SK-N-SH (cell line): ENCODE measurements at regions not wholly inside any gene's neighbourhood (a gene's known extent, or its start where the extent isn't known, plus 50 kb on each side); places are given as distances from the start of the nearest gene placed in this dataset.

Experiments
- CTCF ChIA-PET: fragments of 300-600, 350-600 bp; formaldehyde crosslinking; extraction: SDS; loops from one replicate; lab custom pipeline; 2021; lab: Yijun Ruan, JAX
- POLR2A ChIA-PET: fragments of 350-600 bp; sonication (Branson Sonifier 250); formaldehyde crosslinking; extraction: SDS; loops from one replicate; lab custom pipeline; 2020; ENCODE audit warnings: antibody characterized with exemption, inconsistent platforms; lab: Yijun Ruan, JAX
- DNase-seq: peaks from one replicate; pipeline ENCODE4 v3.0.0; 2012
- H2AFZ ChIP-seq: fragments of 200-600 bp; sonication (generic); 2 replicates; pipeline ENCODE4 v1.8.1; 2016; ENCODE audit warnings: antibody characterized with exemption, mild to moderate bottlenecking, low read depth
- H3F3A ChIP-seq: fragments of 200-600 bp; sonication (generic); replicated peaks from 2 replicates; pipeline ENCODE3; 2016; ENCODE audit warnings: antibody characterized with exemption, mild to moderate bottlenecking; ENCODE audit not compliant: insufficient read depth
- H3K27ac ChIP-seq, 2 experiments: fragments of 200-500 bp in 1 of 2; fragments of 200-600 bp in 1 of 2; sonication (Bioruptor generic) in 1 of 2; sonication (generic), shearing (Covaris generic) in 1 of 2; 2 replicates each; pipeline versions ENCODE4 v1.5.1 to v1.6.1; 2014 to 2016; ENCODE audit warnings: low read depth in 2 of 2, inconsistent platforms in 1 of 2, low read length in 1 of 2, mild to moderate bottlenecking in 1 of 2, mixed read lengths in 1 of 2
- H3K27me3 ChIP-seq: fragments of 200-600 bp; sonication (generic), shearing (Covaris generic); 2 replicates; pipeline ENCODE4 v1.6.1; 2016; ENCODE audit warnings: mixed run types; ENCODE audit not compliant: insufficient read depth
- H3K36me3 ChIP-seq, 2 experiments: fragments of 200-500 bp in 1 of 2; fragments of 200-600 bp in 1 of 2; sonication (Bioruptor generic) in 1 of 2; sonication (generic) in 1 of 2; replicated peaks in 1 of 2; 2 replicates each; pipeline versions ENCODE3 to v1.5.1; 2014 to 2016; ENCODE audit warnings: low read length in 1 of 2, mild to moderate bottlenecking in 1 of 2; ENCODE audit not compliant: insufficient read depth in 2 of 2, control insufficient read depth in 1 of 2
- H3K4me1 ChIP-seq, 2 experiments: fragments of 200-500 bp in 1 of 2; fragments of 200-600 bp in 1 of 2; sonication (Bioruptor generic) in 1 of 2; sonication (generic), shearing (Covaris generic) in 1 of 2; 2 replicates each; pipeline versions ENCODE4 v1.5.1 to v1.6.1; 2014 to 2016; ENCODE audit warnings: low read depth in 1 of 2, low read length in 1 of 2, mixed run types in 1 of 2; ENCODE audit not compliant: insufficient read depth in 2 of 2, control insufficient read depth in 1 of 2
- H3K4me2 ChIP-seq: fragments of 200-600 bp; sonication (generic), shearing (Covaris generic); 2 replicates; pipeline ENCODE4 v1.6.1; 2017; ENCODE audit warnings: mixed run types
- H3K4me3 ChIP-seq, 2 experiments: fragments of 200-500 bp in 1 of 2; fragments of 200-600 bp in 1 of 2; sonication (Bioruptor generic) in 1 of 2; sonication (generic), shearing (Covaris generic) in 1 of 2; 2 replicates each; pipeline versions ENCODE4 v1.5.1 to v1.8.1; 2014 to 2016; ENCODE audit warnings: low read depth in 2 of 2, inconsistent platforms in 1 of 2, low read length in 1 of 2, mild to moderate bottlenecking in 1 of 2, mixed read lengths in 1 of 2, moderate library complexity in 1 of 2
- H3K79me2 ChIP-seq: fragments of 200-600 bp; sonication (generic); 2 replicates; pipeline ENCODE4 v1.8.1; 2017; ENCODE audit warnings: mild to moderate bottlenecking; ENCODE audit not compliant: insufficient read depth
- H3K9ac ChIP-seq: fragments of 200-600 bp; sonication (generic); 2 replicates; pipeline ENCODE4 v1.6.1; 2017; ENCODE audit warnings: mixed run types
- H3K9me2 ChIP-seq: fragments of 200-600 bp; sonication (generic); 2 replicates; pipeline ENCODE4 v1.6.1; 2017; ENCODE audit warnings: mixed run types
- H3K9me3 ChIP-seq: fragments of 200-600 bp; sonication (generic); 2 replicates; pipeline ENCODE4 v1.6.1; 2017; ENCODE audit warnings: mixed run types, mild to moderate bottlenecking, moderate library complexity
- H4K20me1 ChIP-seq: fragments of 200-600 bp; sonication (generic); 2 replicates; pipeline ENCODE4 v1.6.1; 2017; ENCODE audit warnings: mild to moderate bottlenecking, mixed run types; ENCODE audit not compliant: insufficient read depth
- CHD2 ChIP-seq: fragments of 150-350 bp; IDR thresholded peaks from 2 replicates; pipeline ENCODE4 v1.6.1; 2018; ENCODE audit warnings: low read length; ENCODE audit not compliant: partially characterized antibody
- EP300 ChIP-seq, 2 experiments: IDR thresholded peaks; 2 replicates each; pipeline versions ENCODE4 v1.4.0 to v1.6.1; 2012; ENCODE audit warnings: borderline replicate concordance in 1 of 2, low read depth in 1 of 2, low read length in 1 of 2
- EZH2phosphoT487 ChIP-seq: fragments of 200-600 bp; sonication (generic); IDR thresholded peaks from 2 replicates; pipeline ENCODE4 v1.6.1; 2017; ENCODE audit warnings: low read depth, mixed run types, mild to moderate bottlenecking, antibody characterized with exemption, moderate library complexity, borderline replicate concordance
- FOXJ3 ChIP-seq: sonication (generic); formaldehyde crosslinking; IDR thresholded peaks from 2 replicates; pipeline ENCODE4 v1.5.1; 2020; ENCODE audit warnings: mild to moderate bottlenecking, missing genetic modification reagents
- FOXM1 ChIP-seq: IDR thresholded peaks from 2 replicates; pipeline ENCODE4 v1.4.0; 2012; ENCODE audit warnings: low read depth, mild to moderate bottlenecking
- GABPA ChIP-seq: IDR thresholded peaks from 2 replicates; pipeline ENCODE4 v1.4.0; 2012; ENCODE audit warnings: low read depth, mild to moderate bottlenecking
- GATA2 ChIP-seq: sonication (generic); formaldehyde crosslinking; IDR thresholded peaks from 2 replicates; pipeline ENCODE4 v1.5.0; 2020; ENCODE audit warnings: mild to moderate bottlenecking, missing genetic modification reagents
- IRF3 ChIP-seq: fragments of 150-350 bp; IDR thresholded peaks from 2 replicates; pipeline ENCODE4 v1.6.1; 2016; ENCODE audit warnings: mild to moderate bottlenecking, low read depth, low read length
- MEF2A ChIP-seq: IDR thresholded peaks from 2 replicates; pipeline ENCODE4 v1.4.0; 2012; ENCODE audit warnings: low read depth, borderline replicate concordance
- POLR2AphosphoS5 ChIP-seq: IDR thresholded peaks from 2 replicates; pipeline ENCODE4 v1.6.1; 2012; ENCODE audit warnings: low read depth, low read length
- RAD21 ChIP-seq: IDR thresholded peaks from 2 replicates; pipeline ENCODE4 v1.6.1; 2012; ENCODE audit warnings: mild to moderate bottlenecking, low read length
- RCOR1 ChIP-seq: fragments of 150-350 bp; IDR thresholded peaks from 2 replicates; pipeline ENCODE4 v1.6.1; 2017; ENCODE audit warnings: antibody characterized with exemption, low read length
- SIN3A ChIP-seq: IDR thresholded peaks from 2 replicates; pipeline ENCODE4 v1.6.1; 2012; ENCODE audit warnings: low read depth, mild to moderate bottlenecking, low read length, moderate library complexity, borderline replicate concordance
- TCF12 ChIP-seq: IDR thresholded peaks from 2 replicates; pipeline ENCODE4 v1.4.0; 2012
- TEAD4 ChIP-seq: IDR thresholded peaks from 2 replicates; pipeline ENCODE4 v1.4.0; 2012; ENCODE audit warnings: mild to moderate bottlenecking, borderline replicate concordance; ENCODE audit not compliant: insufficient read depth
- WGBS: methylation state at CpG from one replicate; pipeline ENCODE4 v1.1.6; 2017; ENCODE audit warnings: low lambda C conversion rate; 5-methylcytosine and 5-hydroxymethylcytosine counted together
- TF ChIP-seq, protein P1 (sequence below): IDR thresholded peaks from 2 replicates; pipeline ENCODE4; 2012
- TF ChIP-seq, protein P2 (sequence below): fragments of 200-600 bp; sonication (generic); IDR thresholded peaks from 2 replicates; pipeline ENCODE4 v1.6.1; 2017; ENCODE audit warnings: antibody characterized with exemption, mild to moderate bottlenecking, moderate library complexity

GRCh38 chr10:64846700-64847099 lies 1325.5 kb downstream of the REEP3 start:
- Histone ChIP-seq H3K9me2 (no peaks in the 10 kb centered on the region), H4K20me1 (no peaks in the 10 kb centered on the region), H3K4me3 (no peak overlapping the region), H3K9me3 (no peaks in the 10 kb centered on the region), H2AFZ (no peak overlapping the region), H3K9ac (no peak overlapping the region), H3K79me2 (no peaks in the 10 kb centered on the region)
- CTCF ChIA-PET: interaction anchor here (0.6 to 1.3 kb wide), 3 partner anchors 16 to 513 kb away, joined by 3 read pairs; no protein-coding TSS in a partner anchor
- TF ChIP-seq RCOR1 (peak; percentile 98), RAD21 (peak; percentile 27; the same call in 1 of the 2 replicates), MEF2A (no peak), SIN3A (no peak), TEAD4 (peak; percentile 27; the same call in 1 of the 2 replicates), POLR2AphosphoS5 (peak; percentile 63), FOXM1 (no peak), EP300 (IDR thresholded peaks at IDR 0.05; ENCODE audit: borderline replicate concordance in 1 of 2, low read depth in 1 of 2, low read length in 1 of 2) (peak; percentile 6 to 96; a peak in 3 of 4 replicates), EZH2phosphoT487 (no peak), GABPA (no peak), GATA2 (CRISPR knock-in tag) (peak; percentile 94), TCF12 (peak; percentile 80), IRF3 (no peak), FOXJ3 (CRISPR knock-in tag) (peak; percentile 92), CHD2 (peak; percentile 92)
- TF ChIP-seq, protein P1, sequence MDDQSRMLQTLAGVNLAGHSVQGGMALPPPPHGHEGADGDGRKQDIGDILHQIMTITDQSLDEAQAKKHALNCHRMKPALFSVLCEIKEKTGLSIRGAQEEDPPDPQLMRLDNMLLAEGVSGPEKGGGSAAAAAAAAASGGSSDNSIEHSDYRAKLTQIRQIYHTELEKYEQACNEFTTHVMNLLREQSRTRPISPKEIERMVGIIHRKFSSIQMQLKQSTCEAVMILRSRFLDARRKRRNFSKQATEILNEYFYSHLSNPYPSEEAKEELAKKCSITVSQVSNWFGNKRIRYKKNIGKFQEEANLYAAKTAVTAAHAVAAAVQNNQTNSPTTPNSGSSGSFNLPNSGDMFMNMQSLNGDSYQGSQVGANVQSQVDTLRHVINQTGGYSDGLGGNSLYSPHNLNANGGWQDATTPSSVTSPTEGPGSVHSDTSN: peak; percentile 10; the same call in 1 of the 2 replicates
- TF ChIP-seq, protein P2, sequence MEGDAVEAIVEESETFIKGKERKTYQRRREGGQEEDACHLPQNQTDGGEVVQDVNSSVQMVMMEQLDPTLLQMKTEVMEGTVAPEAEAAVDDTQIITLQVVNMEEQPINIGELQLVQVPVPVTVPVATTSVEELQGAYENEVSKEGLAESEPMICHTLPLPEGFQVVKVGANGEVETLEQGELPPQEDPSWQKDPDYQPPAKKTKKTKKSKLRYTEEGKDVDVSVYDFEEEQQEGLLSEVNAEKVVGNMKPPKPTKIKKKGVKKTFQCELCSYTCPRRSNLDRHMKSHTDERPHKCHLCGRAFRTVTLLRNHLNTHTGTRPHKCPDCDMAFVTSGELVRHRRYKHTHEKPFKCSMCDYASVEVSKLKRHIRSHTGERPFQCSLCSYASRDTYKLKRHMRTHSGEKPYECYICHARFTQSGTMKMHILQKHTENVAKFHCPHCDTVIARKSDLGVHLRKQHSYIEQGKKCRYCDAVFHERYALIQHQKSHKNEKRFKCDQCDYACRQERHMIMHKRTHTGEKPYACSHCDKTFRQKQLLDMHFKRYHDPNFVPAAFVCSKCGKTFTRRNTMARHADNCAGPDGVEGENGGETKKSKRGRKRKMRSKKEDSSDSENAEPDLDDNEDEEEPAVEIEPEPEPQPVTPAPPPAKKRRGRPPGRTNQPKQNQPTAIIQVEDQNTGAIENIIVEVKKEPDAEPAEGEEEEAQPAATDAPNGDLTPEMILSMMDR: no peak
- TF ChIP-seq, all 33 proteins: peak for 10
- POLR2A ChIA-PET: no interaction called here
- peak overlapping the region in 1 of 2 experiments; percentile 85; a peak in 2 of 4 replicates for H3K27ac ChIP-seq
- no peak overlapping the region for H3K4me2 ChIP-seq
- peak; percentile 53 for DNase-seq
- peaks cover 0 to 4% of the 10 kb centered on the region in 2 experiments; a peak in 1 of 4 replicates for H3K4me1 ChIP-seq
- H3K36me3 ChIP-seq: no peaks in the 10 kb centered on the region
- WGBS: 5% methylated on average over 2 of the region's 2 CpGs
- H3F3A ChIP-seq: no peaks in the 10 kb centered on the region
- no peaks in the 10 kb centered on the region for H3K27me3 ChIP-seq
